BLaER1 treated with 17β-estradiol and CSF1 and Interleukin-3, amounts not matched to agents 10 nM and 100 nM (cell line): ENCODE measurements at regions not wholly inside any gene's neighbourhood (a gene's known extent, or its start where the extent isn't known, plus 50 kb on each side); places are given as distances from the start of the nearest gene placed in this dataset.

Source experiments
- H3K27ac ChIP-seq, 11 experiments: shearing (Covaris generic); formaldehyde crosslinking; 2 replicates each; pipeline ENCODE4 v1.8.1; 2022
- H3K27me3 ChIP-seq, 11 experiments: shearing (Covaris generic); formaldehyde crosslinking; 2 replicates each; pipeline ENCODE4 v1.8.1; 2022
- H3K36me3 ChIP-seq, 11 experiments: shearing (Covaris generic); formaldehyde crosslinking; 2 replicates each; pipeline ENCODE4 v1.8.1; 2022
- H3K4me1 ChIP-seq, 10 experiments: shearing (Covaris generic); formaldehyde crosslinking; 2 replicates each; pipeline ENCODE4 v1.8.1; 2022
- H3K4me2 ChIP-seq, 11 experiments: shearing (Covaris generic); formaldehyde crosslinking; 2 replicates each; pipeline ENCODE4 v1.8.1; 2022
- H3K4me3 ChIP-seq, 10 experiments: shearing (Covaris generic); formaldehyde crosslinking; 2 replicates each; pipeline ENCODE4 v1.8.1; 2022
- H3K9ac ChIP-seq, 11 experiments: shearing (Covaris generic); formaldehyde crosslinking; 2 replicates each; pipeline ENCODE4 v1.8.1; 2022
- H3K9me3 ChIP-seq, 11 experiments: shearing (Covaris generic); formaldehyde crosslinking; replicated peaks in 1 of 11; 2 replicates each; pipeline ENCODE4 v1.8.1; 2022
- H4K20me1 ChIP-seq, 11 experiments: shearing (Covaris generic); formaldehyde crosslinking; 2 replicates each; pipeline ENCODE4 v1.8.1; 2022
- Cebpa-rat ChIP-seq, 11 experiments: shearing (Covaris generic); IDR thresholded peaks; 2 replicates each; pipeline ENCODE4 v1.8.1; 2022

GRCh38 chr18:70453058-70453775 is 164.4 kb downstream of the SOCS6 start:
- Histone ChIP-seq H3K27me3 (no peaks in the 10 kb centered on the region), H3K9me3 (no peaks in the 10 kb centered on the region), H3K36me3 (no peaks in the 10 kb centered on the region), H3K9ac (0 out of 22 replicates have a peak overlapping the region, but pooled peaks of 1 of the 11 experiments have one; percentile 13), H3K4me1 (peaks cover 0 to 21% (median 5%) of the 10 kb centered on the region in 10 experiments; a peak in 11 of 20 replicates), H3K4me3 (no peak overlapping the region), H3K27ac (peak overlapping the region in 1 of 11 experiments; percentile 14; a peak in 1 of 22 replicates), H4K20me1 (no peaks in the 10 kb centered on the region), H3K4me2 (peak overlapping the region in 5 of 11 experiments; percentile 17 to 49 (median 35); a peak in 11 of 22 replicates)
- TF ChIP-seq Cebpa-rat (IDR thresholded peaks at IDR 0.05): peak in 7 of 11 experiments; percentile 33 to 66 (median 43); a peak in 8 of 22 replicates

- H3K4me2 ChIP-seq: 0 out of 22 replicates have a peak overlapping the region, but pooled peaks of 1 of the 11 experiments have one; percentile 34
- H3K27me3 ChIP-seq: no peaks in the 10 kb centered on the region
- no peak overlapping the region for H3K9ac ChIP-seq
- no peak for TF ChIP-seq Cebpa-rat (IDR thresholded peaks at IDR 0.05)
- H4K20me1 ChIP-seq: no peaks in the 10 kb centered on the region
- H3K9me3 ChIP-seq: no peaks in the 10 kb centered on the region
- no peak overlapping the region for H3K27ac ChIP-seq
- H3K4me3 ChIP-seq: no peak overlapping the region
- H3K4me1 ChIP-seq: peaks cover 0 to 21% (median 5%) of the 10 kb centered on the region in 10 experiments; a peak in 11 of 20 replicates
- H3K36me3 ChIP-seq: no peaks in the 10 kb centered on the region
Observed at GRCh38 chr18:70452501-70452900, 163.7 kb downstream of the SOCS6 start.

- Histone ChIP-seq H3K36me3 (no peaks in the 10 kb centered on the region), H3K4me3 (no peak overlapping the region)
- TF ChIP-seq Cebpa-rat (IDR thresholded peaks at IDR 0.05): no peak
Observed at GRCh38 chr18:70450426-70451253, 161.8 kb downstream of the SOCS6 start.

GRCh38 chr18:70448588-70448987 is 159.7 kb downstream of the SOCS6 start:
- Histone ChIP-seq H3K4me2 (no peak overlapping the region), H3K4me3 (no peak overlapping the region), H3K36me3 (no peaks in the 10 kb centered on the region), H4K20me1 (no peaks in the 10 kb centered on the region), H3K9me3 (peaks cover 10 to 22% (median 16%) of the 10 kb centered on the region in 11 experiments), H3K9ac (no peak overlapping the region), H3K4me1 (peaks cover 0 to 9% (median 3%) of the 10 kb centered on the region in 10 experiments; a peak in 11 of 20 replicates), H3K27me3 (no peaks in the 10 kb centered on the region), H3K27ac (no peak overlapping the region)
- TF ChIP-seq Cebpa-rat (IDR thresholded peaks at IDR 0.05): no peak

More at GRCh38 chr18:70450426-70451253, 161.8 kb downstream of the SOCS6 start:
- no peak overlapping the region for H3K9ac ChIP-seq
- peaks cover 0 to 2% (median 0%) of the 10 kb centered on the region in 11 experiments; a peak in 1 of 22 replicates for H3K9me3 ChIP-seq
- H4K20me1 ChIP-seq: no peaks in the 10 kb centered on the region
- H3K27me3 ChIP-seq: no peaks in the 10 kb centered on the region
- H3K4me1 ChIP-seq: peaks cover 0 to 19% (median 5%) of the 10 kb centered on the region in 10 experiments; a peak in 11 of 20 replicates
- no peak overlapping the region for H3K27ac ChIP-seq
- no peak overlapping the region for H3K4me2 ChIP-seq

GRCh38 chr18:70446063-70446462 is 157.2 kb downstream of the SOCS6 start:
- Histone ChIP-seq H4K20me1 (no peaks in the 10 kb centered on the region), H3K9me3 (peaks cover 33 to 47% (median 39%) of the 10 kb centered on the region in 11 experiments), H3K27me3 (no peaks in the 10 kb centered on the region), H3K4me1 (no peaks in the 10 kb centered on the region), H3K4me2 (no peak overlapping the region), H3K36me3 (no peaks in the 10 kb centered on the region), H3K4me3 (no peak overlapping the region), H3K27ac (no peak overlapping the region), H3K9ac (no peak overlapping the region)
- TF ChIP-seq Cebpa-rat (IDR thresholded peaks at IDR 0.05): no peak

GRCh38 chr18:70442933-70443332 is 154.1 kb downstream of the SOCS6 start:
- no peak for TF ChIP-seq Cebpa-rat (IDR thresholded peaks at IDR 0.05)
- peaks cover 33 to 53% (median 39%) of the 10 kb centered on the region in 11 experiments for H3K9me3 ChIP-seq
- peak overlapping the region in 1 of 10 experiments; percentile 11; a peak in 3 of 20 replicates for H3K4me3 ChIP-seq
- H3K27ac ChIP-seq: no peak overlapping the region
- no peaks in the 10 kb centered on the region for H4K20me1 ChIP-seq
- H3K4me2 ChIP-seq: no peak overlapping the region
- no peak overlapping the region for H3K9ac ChIP-seq
- H3K27me3 ChIP-seq: no peaks in the 10 kb centered on the region
- no peaks in the 10 kb centered on the region for H3K4me1 ChIP-seq
- H3K36me3 ChIP-seq: no peaks in the 10 kb centered on the region

GRCh38 chr18:70432804-70433400 is 144.1 kb downstream of the SOCS6 start:
- peaks cover 0 to 13% (median 0%) of the 10 kb centered on the region in 11 experiments; a peak in 6 of 22 replicates for H3K9me3 ChIP-seq
- H3K27ac ChIP-seq: peak overlapping the region in 6 of 11 experiments; percentile 28 to 68 (median 57); a peak in 10 of 22 replicates
- no peaks in the 10 kb centered on the region for H3K36me3 ChIP-seq
- H3K4me3 ChIP-seq: no peak overlapping the region
- no peaks in the 10 kb centered on the region for H4K20me1 ChIP-seq
- no peak for TF ChIP-seq Cebpa-rat (IDR thresholded peaks at IDR 0.05)
- peak overlapping the region in 4 of 11 experiments; percentile 10 to 66 (median 50); a peak in 6 of 22 replicates for H3K4me2 ChIP-seq
- no peak overlapping the region for H3K9ac ChIP-seq
- H3K4me1 ChIP-seq: peaks cover 7 to 59% (median 22%) of the 10 kb centered on the region in 10 experiments; a peak in 16 of 20 replicates
- H3K27me3 ChIP-seq: no peaks in the 10 kb centered on the region

GRCh38 chr18:70431203-70431624 is 142.4 kb downstream of the SOCS6 start:
- H3K4me3 ChIP-seq: no peak overlapping the region
- no peak overlapping the region for H3K4me2 ChIP-seq
- H3K27ac ChIP-seq: peak overlapping the region in 1 of 11 experiments; percentile 75; a peak in 2 of 22 replicates

More at GRCh38 chr18:70431203-70431624, 142.4 kb downstream of the SOCS6 start:
- no peaks in the 10 kb centered on the region for H3K27me3 ChIP-seq
- no peaks in the 10 kb centered on the region for H4K20me1 ChIP-seq
- peaks cover 7 to 62% (median 22%) of the 10 kb centered on the region in 10 experiments; a peak in 16 of 20 replicates for H3K4me1 ChIP-seq
- no peaks in the 10 kb centered on the region for H3K36me3 ChIP-seq
- H3K9me3 ChIP-seq: peaks cover 0 to 13% (median 0%) of the 10 kb centered on the region in 11 experiments; a peak in 6 of 22 replicates
- no peak for TF ChIP-seq Cebpa-rat (IDR thresholded peaks at IDR 0.05)
- no peak overlapping the region for H3K9ac ChIP-seq
